GM12878 (cell line): ENCODE measurements at regions not wholly inside any gene's neighbourhood (a gene's known extent, or its start where the extent isn't known, plus 50 kb on each side); places are given as distances from the start of the nearest gene placed in this dataset.

Source experiments
- ATAC-seq: fragments of 200-7000 bp; cut with Tn5 transposase; 3 replicates; pipeline ENCODE4 v1.9.1; 2020; ENCODE audit warnings: mild to moderate bottlenecking, moderate library complexity
- BruUV-seq: library from RNA; stranded (reverse); fragments of 400-500 nt; replicated peaks from 2 replicates; lab custom pipeline; 2021; lab: Mats Ljungman, UMichigan
- CTCF ChIA-PET: fragments of 300-600 bp; sonication (Branson Sonifier 250); formaldehyde crosslinking; extraction: SDS; loops from one replicate; lab custom pipeline; 2021; ENCODE audit warnings: inconsistent platforms; lab: Yijun Ruan, JAX
- POLR2A ChIA-PET: fragments of 350-600 bp; formaldehyde crosslinking; extraction: SDS; loops from one replicate; lab custom pipeline; 2021; ENCODE audit warnings: inconsistent platforms; lab: Charles Lee
- RAD21 ChIA-PET: fragments of 300-600 bp; sonication (Branson Sonifier 250); formaldehyde crosslinking; loops from one replicate; lab custom pipeline; 2023; ENCODE audit warnings: antibody characterized with exemption; ENCODE audit not compliant: unreplicated experiment; lab: Charles Lee
- SMC1A ChIA-PET: fragments of 300-600 bp; sonication (Branson Sonifier 250); formaldehyde crosslinking; loops from one replicate; lab custom pipeline; 2023; ENCODE audit not compliant: unreplicated experiment, uncharacterized antibody; lab: Charles Lee
- DNase-seq: peaks from one replicate; pipeline ENCODE4 v3.0.0-alpha.2; 2011; ENCODE audit warnings: low read depth, low spot score
- FAIRE-seq: peaks from 3 replicates; lab custom pipeline; 2011; peaks lifted over from hg19 to GRCh38; lab: Jason Lieb, UNC
- H2AFZ ChIP-seq: 2 replicates; pipeline ENCODE4 v1.6.0; 2011; ENCODE audit warnings: low read depth, low read length, control low read depth; ENCODE audit not compliant: control insufficient read depth
- H3K27ac ChIP-seq: 2 replicates; pipeline ENCODE4 v1.5.1; 2011; ENCODE audit warnings: control low read depth; ENCODE audit not compliant: control insufficient read depth, insufficient read depth
- H3K27me3 ChIP-seq, 2 experiments: replicated peaks in 1 of 2; 2 replicates each; pipeline versions ENCODE4 v1.6.0 to v1.6.1; 2011; ENCODE audit warnings: low read length in 1 of 2; ENCODE audit not compliant: control insufficient read depth in 2 of 2, insufficient read depth in 2 of 2
- H3K36me3 ChIP-seq, 2 experiments: 2 replicates each; pipeline ENCODE4 v1.5.1; 2011; ENCODE audit warnings: low read length in 1 of 2; ENCODE audit not compliant: control insufficient read depth in 2 of 2, insufficient read depth in 2 of 2
- H3K4me1 ChIP-seq: 2 replicates; pipeline ENCODE4 v1.6.1; 2011; ENCODE audit warnings: mild to moderate bottlenecking, low read length, moderate library complexity, mixed read lengths; ENCODE audit not compliant: control insufficient read depth, insufficient read depth
- H3K4me2 ChIP-seq: 2 replicates; pipeline ENCODE4 v1.6.0; 2011; ENCODE audit warnings: control low read depth; ENCODE audit not compliant: control insufficient read depth, insufficient read depth
- H3K4me3 ChIP-seq: fragments of 200-600 bp; sonication (generic); 2 replicates; pipeline ENCODE4 v1.5.1; 2016
- H3K79me2 ChIP-seq: 2 replicates; pipeline ENCODE4 v1.6.0; 2011; ENCODE audit warnings: low read length; ENCODE audit not compliant: control insufficient read depth, insufficient read depth
- H3K9ac ChIP-seq: 2 replicates; pipeline ENCODE4 v1.8.0; 2011; ENCODE audit warnings: low read length, control low read depth, mixed read lengths; ENCODE audit not compliant: control insufficient read depth, insufficient read depth
- H3K9me3 ChIP-seq: replicated peaks from 3 replicates; pipeline ENCODE4 v1.5.1; 2011; ENCODE audit warnings: mild to moderate bottlenecking, low read length; ENCODE audit not compliant: control insufficient read depth, insufficient read depth
- H4K20me1 ChIP-seq: 2 replicates; pipeline ENCODE4 v1.6.0; 2011; ENCODE audit not compliant: control insufficient read depth, insufficient read depth
- ASH2L ChIP-seq: fragments of 300-600, 200-600 bp; sonication (generic); IDR thresholded peaks from 2 replicates; pipeline ENCODE4 v1.6.1; 2017; ENCODE audit warnings: low read depth, mild to moderate bottlenecking, borderline replicate concordance
- ETV6 ChIP-seq, 2 experiments: fragments of 450-650 bp in 1 of 2; IDR thresholded peaks in 1 of 2; conservative IDR thresholded peaks in 1 of 2; 2 replicates each; pipeline ENCODE4 v1.6.1; 2014; ENCODE audit warnings: antibody characterized with exemption in 1 of 2, borderline replicate concordance in 1 of 2, low read depth in 1 of 2, mild to moderate bottlenecking in 1 of 2, moderate library complexity in 1 of 2
- FOXM1 ChIP-seq: IDR thresholded peaks from 2 replicates; pipeline ENCODE4 v1.6.1; 2012; ENCODE audit warnings: low read depth, mild to moderate bottlenecking, inconsistent platforms, low read length, moderate library complexity
- HCFC1 ChIP-seq: fragments of 150-350 bp; IDR thresholded peaks from 2 replicates; pipeline ENCODE4 v1.6.1; 2014; ENCODE audit warnings: low read length
- KDM1A ChIP-seq: fragments of 200-600 bp; sonication (generic); IDR thresholded peaks from 2 replicates; pipeline ENCODE4 v1.6.1; 2016; ENCODE audit warnings: borderline replicate concordance
- MTA3 ChIP-seq: IDR thresholded peaks from 2 replicates; pipeline ENCODE4 v1.6.1; 2012; ENCODE audit warnings: low read length, inconsistent platforms, borderline replicate concordance
- NRF1 ChIP-seq: conservative IDR thresholded peaks from 2 replicates; pipeline ENCODE4 v1.6.1; 2011; ENCODE audit warnings: mild to moderate bottlenecking, low read depth, low read length, improper control_type of control experiment
- RELB ChIP-seq: fragments of 450-650 bp; IDR thresholded peaks from 2 replicates; pipeline ENCODE4 v1.6.1; 2017; ENCODE audit warnings: low read depth, mild to moderate bottlenecking, moderate library complexity
- SIX5 ChIP-seq: IDR thresholded peaks from 2 replicates; pipeline ENCODE4 v1.6.1; 2011; ENCODE audit warnings: mild to moderate bottlenecking, low read depth, low read length, moderate library complexity; ENCODE audit not compliant: severe bottlenecking
- SRF ChIP-seq, 2 experiments: IDR thresholded peaks; 2 replicates each; pipeline ENCODE4 v1.6.1; 2011; ENCODE audit warnings: low read depth in 2 of 2, low read length in 2 of 2, mild to moderate bottlenecking in 1 of 2, moderate library complexity in 1 of 2
- SUZ12 ChIP-seq: fragments of 200-600 bp; sonication (generic); IDR thresholded peaks from one replicate; pipeline ENCODE4 v1.6.1; 2018; ENCODE audit warnings: antibody characterized with exemption, mild to moderate bottlenecking; ENCODE audit not compliant: unreplicated experiment
- TAF1 ChIP-seq: IDR thresholded peaks from 2 replicates; pipeline ENCODE4 v1.6.1; 2011; ENCODE audit warnings: mild to moderate bottlenecking, low read depth, low read length, borderline replicate concordance
- TARDBP ChIP-seq: IDR thresholded peaks from 2 replicates; pipeline ENCODE4 v1.6.1; 2016; ENCODE audit warnings: borderline replicate concordance
- TCF12 ChIP-seq: IDR thresholded peaks from 2 replicates; pipeline ENCODE4 v1.6.1; 2011; ENCODE audit warnings: low read depth, mild to moderate bottlenecking, low read length
- YBX1 ChIP-seq: fragments of 450-650 bp; IDR thresholded peaks from 2 replicates; pipeline ENCODE4 v1.6.1; 2016; ENCODE audit warnings: antibody characterized with exemption
- ZBTB11 ChIP-seq: fragments of 450-650 bp; formaldehyde crosslinking; IDR thresholded peaks from 2 replicates; pipeline ENCODE4 v1.5.0; 2022; ENCODE audit warnings: mild to moderate bottlenecking, missing genetic modification characterization
- WGBS: methylation state at CpG from one replicate; pipeline ENCODE4 v1.1.6; 2016; ENCODE audit warnings: low lambda C conversion rate; ENCODE audit not compliant: insufficient replicate concordance, insufficient coverage; ENCODE audit errors: missing lambda C conversion rate; 5-methylcytosine and 5-hydroxymethylcytosine counted together
- in situ Hi-C: fragments of 300-500 bp; cut with MboI; formaldehyde crosslinking; loops from 9 replicates; pipeline ENCODE4 v1.14.3; 2018; ENCODE audit warnings: mixed read lengths
- intact Hi-C: fragments of 100-400 bp; cut with micrococcal nuclease; formaldehyde crosslinking; loops from one replicate; pipeline ENCODE4 v1.14.2; 2022; ENCODE audit not compliant: unreplicated experiment

GRCh38 chr15:35197306-35197705 is 112.2 kb upstream of the NANOGP8 start:
- in situ Hi-C loops = no loop called here
- Histone ChIP-seq H3K27me3 (no peaks in the 10 kb centered on the region), H3K79me2 (no peaks in the 10 kb centered on the region), H3K4me2 (no peak overlapping the region), H3K9ac (no peak overlapping the region), H3K27ac (no peak overlapping the region), H4K20me1 (no peaks in the 10 kb centered on the region), H3K4me3 (no peak overlapping the region), H2AFZ (no peak overlapping the region), H3K9me3 (peaks cover under 1% of the 10 kb centered on the region; the same call in 2 of the 3 replicates), H3K36me3 (no peaks in the 10 kb centered on the region), H3K4me1 (no peaks in the 10 kb centered on the region)
- FAIRE-seq = no peak
- ChIA-PET POLR2A (no interaction called here), RAD21 (no interaction called here), CTCF (no interaction called here), SMC1A (interaction anchor here (1.1 to 1.7 kb wide), 2 partner anchors 9 to 38 kb away, joined by 3 read pairs; no protein-coding TSS in a partner anchor)
- no peak for ATAC-seq
- TF ChIP-seq SRF (IDR thresholded peaks at IDR 0.05; ENCODE audit: low read depth in 2 of 2, low read length in 2 of 2) = no peak
- TF ChIP-seq YBX1 = no peak
- no peak for TF ChIP-seq NRF1
- TF ChIP-seq TAF1 = no peak
- TF ChIP-seq TARDBP = no peak
- no peak for TF ChIP-seq ETV6 (conservative IDR thresholded peaks at IDR 0.05 in 1 of 2, IDR thresholded peaks at IDR 0.05 in 1 of 2; ENCODE audit: borderline replicate concordance in 1 of 2, low read depth in 1 of 2)
- no peak for TF ChIP-seq SUZ12
- BruUV-seq = no TSS peak
- no peak for DNase-seq
- intact Hi-C loops = no loop called here

- H3K36me3 ChIP-seq = no peaks in the 10 kb centered on the region
- SMC1A ChIA-PET = interaction anchor here (1.1 to 1.7 kb wide), 2 partner anchors 8 to 39 kb away, joined by 3 read pairs; no protein-coding TSS in a partner anchor
- H3K4me3 ChIP-seq = no peak overlapping the region
- 65% methylated on average over 5 of the region's 5 CpGs for WGBS
- ATAC-seq (no peak), DNase-seq (no peak), FAIRE-seq (no peak)
- H3K9me3 ChIP-seq = peaks cover 8% of the 10 kb centered on the region
- H3K27ac ChIP-seq = no peak overlapping the region
- in situ Hi-C loops = no loop called here
- H3K4me1 ChIP-seq = no peaks in the 10 kb centered on the region
- no peak overlapping the region for H2AFZ ChIP-seq
- intact Hi-C loops = no loop called here
- POLR2A ChIA-PET = no interaction called here
- H3K9ac ChIP-seq = no peak overlapping the region
- H3K79me2 ChIP-seq = no peaks in the 10 kb centered on the region
- no TSS peak for BruUV-seq
- H3K4me2 ChIP-seq = no peak overlapping the region
- RAD21 ChIA-PET = no interaction called here
- no peaks in the 10 kb centered on the region for H3K27me3 ChIP-seq
- no peaks in the 10 kb centered on the region for H4K20me1 ChIP-seq
- CTCF ChIA-PET = no interaction called here
- no peak for TF ChIP-seq RELB
- TF ChIP-seq MTA3 = no peak
- TF ChIP-seq ZBTB11 (CRISPR knock-in tag) = no peak
- no peak for TF ChIP-seq ASH2L
- TF ChIP-seq HCFC1 = no peak
- no peak for TF ChIP-seq KDM1A
- no peak for TF ChIP-seq SIX5
- no peak for TF ChIP-seq TCF12
- TF ChIP-seq FOXM1 = no peak
These were observed 111.2 kb upstream of the NANOGP8 start for GRCh38 chr15:35196273-35196672.
